Stimulated activated naive CD8-positive, alpha-beta T cell treated with anti-CD3 and anti-CD28 coated beads, Interleukin-15, Interleukin-2, amounts not matched to agents 100 U/mL and 50 U/mL, for 24 hours (primary cell): ENCODE measurements at regions not wholly inside any gene's neighbourhood (a gene's known extent, or its start where the extent isn't known, plus 50 kb on each side); places are given as distances from the start of the nearest gene placed in this dataset.
"Not testable (repeated sequence)": the region's sequence is repeated elsewhere in the genome, so short reads cannot be mapped to it uniquely, and the experiment has no call there.

Experiments
- ATAC-seq: fragments of 150-1000 bp; cut with Tn5 transposase; one replicate; pipeline ENCODE4 v1.10.0; 2021
- DNase-seq: peaks from one replicate; pipeline ENCODE4 v3.0.0; 2021

DNA sequence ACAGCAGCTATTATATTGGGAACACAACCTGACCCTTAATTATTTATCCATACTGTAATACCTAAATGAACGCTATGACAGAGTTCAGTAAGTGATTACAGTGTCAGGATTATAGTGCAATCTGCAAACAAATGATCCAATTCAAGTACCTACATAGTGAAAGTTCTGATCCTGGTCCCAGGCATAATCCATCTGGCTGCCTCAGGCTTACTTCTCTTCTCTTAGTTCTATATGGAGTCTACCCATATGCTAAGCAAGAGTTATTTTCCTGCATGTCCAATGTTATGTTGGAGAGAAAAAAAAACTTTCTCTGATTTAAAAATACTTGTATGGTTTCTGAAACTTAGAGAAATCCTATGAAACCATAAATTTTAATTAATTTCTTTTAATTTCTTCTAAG lies 1487.7 kb upstream of the SLC10A2 start:
- ATAC-seq, result no peak
- no peak for DNase-seq

- DNase-seq (no peak), ATAC-seq (no peak)
Observed at GRCh38 chr13:104553186-104553585, 1487.0 kb upstream of the SLC10A2 start.

GRCh38 chr13:104534847-104535246 lies 1468.6 kb upstream of the SLC10A2 start:
- DNase-seq (no peak), ATAC-seq (no peak)

DNA sequence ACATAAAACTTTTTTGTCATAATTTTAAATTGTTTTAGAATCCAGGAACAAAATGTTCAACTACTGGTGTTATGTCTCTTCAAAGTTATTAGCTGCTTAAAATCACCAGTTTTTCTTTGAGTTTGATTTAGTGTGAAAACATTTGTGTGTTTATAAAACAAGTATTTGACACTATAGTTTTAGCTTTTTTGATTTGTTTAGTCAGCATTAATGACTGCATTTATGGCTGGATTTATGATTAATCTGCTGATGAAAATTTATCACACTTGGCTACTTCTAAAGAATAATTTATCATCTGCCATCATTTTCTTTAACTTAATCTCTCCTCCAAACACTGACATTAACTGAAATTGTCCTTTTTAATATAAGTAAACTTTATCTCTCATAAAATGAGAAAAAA lies 1465.9 kb upstream of the SLC10A2 start:
- no peak for DNase-seq
- ATAC-seq, result no peak

GRCh38 chr13:104530741-104531140 lies 1464.5 kb upstream of the SLC10A2 start:
- no peak for ATAC-seq
- DNase-seq, result no peak

DNA sequence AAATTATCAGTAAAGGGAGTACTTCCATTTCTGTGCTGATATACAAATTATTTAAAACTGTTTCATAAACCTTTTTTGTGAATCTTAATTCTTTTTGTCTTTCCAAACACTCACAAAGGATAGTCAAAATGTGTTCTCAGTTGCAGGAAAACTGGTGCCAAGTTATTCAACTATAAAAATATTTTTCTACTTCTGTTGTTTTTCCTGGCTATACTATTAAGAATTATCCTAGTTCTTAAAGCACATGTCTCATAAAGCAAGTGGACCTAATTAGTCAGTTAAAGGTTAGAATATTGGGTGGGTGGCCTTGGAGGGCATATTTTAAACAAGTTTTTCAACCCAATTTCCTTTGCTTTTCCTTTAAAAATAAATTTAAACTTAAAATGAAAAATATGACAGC lies 1460.3 kb upstream of the SLC10A2 start:
- DNase-seq, result no peak
- no peak for ATAC-seq

GRCh38 chr13:104525467-104525866 lies 1459.2 kb upstream of the SLC10A2 start:
- DNase-seq, result no peak
- no peak for ATAC-seq

GRCh38 chr13:104522235-104523072 lies 1456.2 kb upstream of the SLC10A2 start:
- DNase-seq (no peak), ATAC-seq (no peak)

GRCh38 chr13:104510422-104510821 lies 1444.2 kb upstream of the SLC10A2 start:
- no peak for DNase-seq
- no peak for ATAC-seq

- not testable (repeated sequence) for ATAC-seq, DNase-seq
Observed at GRCh38 chr13:104493502-104493901, 1427.3 kb upstream of the SLC10A2 start.

DNA sequence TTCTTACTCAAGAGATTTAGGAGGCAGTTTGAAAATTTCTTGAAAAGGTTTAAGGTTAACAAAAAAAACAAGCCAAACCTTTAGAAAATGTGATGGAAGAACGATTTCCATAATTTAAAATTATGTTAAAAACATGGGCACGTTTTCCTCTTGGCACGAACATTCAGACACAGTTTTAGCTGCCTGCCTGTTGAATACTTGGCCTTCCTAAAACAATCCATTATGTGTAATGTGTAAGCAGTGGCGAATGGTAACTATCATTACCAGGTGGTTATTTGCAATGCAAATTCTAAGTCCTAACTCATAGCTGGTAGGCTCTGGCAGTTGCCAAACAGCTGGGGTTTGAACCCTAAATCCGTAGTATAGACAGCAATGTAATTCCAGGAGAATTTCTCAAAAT lies 1425.7 kb upstream of the SLC10A2 start:
- DNase-seq, result no peak
- no peak for ATAC-seq

- DNase-seq, result no peak
- no peak for ATAC-seq
Observed at GRCh38 chr13:104487006-104487405, 1420.8 kb upstream of the SLC10A2 start.

DNA sequence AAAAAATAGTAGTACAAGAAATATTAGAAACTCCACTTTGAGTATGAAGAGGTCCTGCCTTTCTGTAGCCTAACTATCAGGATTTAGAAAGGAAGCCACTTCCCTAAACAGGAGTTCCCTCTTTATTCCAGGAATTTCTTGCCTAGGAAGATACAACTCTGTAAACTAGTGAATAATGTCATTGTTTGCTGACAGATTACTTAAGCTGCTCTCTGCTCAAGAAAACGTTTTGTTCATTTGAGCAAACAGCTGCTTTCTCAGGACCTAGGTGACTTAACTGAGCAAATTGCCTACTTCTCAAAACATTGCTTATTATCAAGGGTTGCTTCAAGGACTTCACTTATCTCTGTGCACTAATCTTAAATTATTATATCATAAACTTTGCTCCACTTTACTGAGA lies 1419.4 kb upstream of the SLC10A2 start:
- no peak for ATAC-seq

DNA sequence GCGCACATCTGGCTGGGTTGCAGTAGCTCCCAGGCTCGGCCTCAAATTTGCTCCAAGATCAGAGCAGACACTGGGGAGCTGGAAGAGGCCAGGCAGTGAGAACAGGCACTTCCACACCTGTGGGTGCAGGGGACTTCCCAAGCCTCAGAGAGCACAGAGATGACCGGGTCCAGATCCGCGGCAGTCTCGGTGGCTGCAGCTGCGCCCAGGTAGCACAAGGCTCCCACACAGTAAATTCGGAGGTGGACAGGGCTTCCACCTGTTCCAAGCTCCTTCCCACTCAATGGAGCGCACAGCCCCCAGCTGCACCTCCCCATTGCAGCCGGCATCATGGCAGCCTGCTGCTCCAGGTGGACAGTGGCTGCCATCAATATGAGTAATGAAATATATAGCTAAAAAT lies 1417.4 kb upstream of the SLC10A2 start:
- ATAC-seq (no peak), DNase-seq (no peak)

More for the DNA sequence above, 1419.4 kb upstream of the SLC10A2 start:
- DNase-seq, result no peak

DNA sequence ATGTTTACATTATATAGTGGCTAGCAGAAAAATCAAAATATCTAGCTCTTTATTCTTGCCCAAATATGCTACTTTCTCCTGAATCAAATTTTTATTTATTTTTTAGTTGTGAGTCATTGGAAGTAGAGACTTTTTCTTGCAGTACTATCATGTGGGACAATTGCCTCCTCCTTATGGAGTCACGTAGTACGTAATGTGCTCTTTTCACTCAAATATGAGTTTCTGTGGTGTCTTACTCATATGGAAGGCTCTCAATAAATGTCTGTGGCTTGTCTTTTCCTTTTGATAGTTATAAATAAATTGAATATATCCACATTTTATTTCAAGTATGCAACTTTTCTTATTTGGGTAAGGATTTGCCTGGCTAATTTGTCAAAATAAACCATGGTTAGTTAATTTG lies 1411.0 kb upstream of the SLC10A2 start:
- DNase-seq, result no peak
- ATAC-seq, result no peak

DNA sequence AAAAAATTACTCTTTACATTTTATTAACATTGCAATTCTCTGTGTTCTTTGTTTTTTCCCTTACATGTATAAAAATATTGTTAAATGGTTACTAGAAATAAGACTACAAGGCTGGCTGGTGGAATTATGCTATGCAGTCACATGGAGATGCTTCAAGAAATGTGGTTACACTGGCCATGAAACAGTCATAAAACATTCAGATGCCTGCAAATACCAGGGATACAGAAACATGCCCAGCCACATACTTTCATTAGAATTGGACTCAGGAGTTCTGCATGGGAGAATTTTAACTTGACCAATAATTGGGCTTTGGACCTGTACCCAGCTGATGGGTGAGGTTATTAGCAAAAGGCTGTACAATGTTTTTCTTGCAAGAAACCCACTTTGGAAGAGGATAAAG lies 1407.7 kb upstream of the SLC10A2 start:
- DNase-seq, result no peak
- ATAC-seq, result no peak

DNA sequence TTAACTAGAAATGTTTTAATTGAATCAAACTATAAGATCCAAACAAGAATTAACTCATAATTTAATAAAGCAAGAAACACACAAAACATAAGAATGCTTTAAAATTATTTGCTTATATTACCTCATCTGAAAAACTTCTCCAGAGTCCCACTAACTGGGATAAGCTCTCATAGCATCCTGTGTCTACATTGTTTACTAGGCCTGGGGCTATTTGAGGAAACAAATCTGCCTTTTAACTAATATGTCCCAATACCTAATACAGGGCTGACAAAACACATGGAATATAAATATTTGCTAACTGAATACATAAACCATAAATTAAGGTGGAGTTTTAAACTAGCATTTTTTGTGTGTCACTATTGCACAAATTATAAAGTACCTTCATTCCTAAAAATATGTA lies 1399.8 kb upstream of the SLC10A2 start:
- ATAC-seq (no peak), DNase-seq (no peak)

- DNase-seq, result no peak
- ATAC-seq, result no peak
Observed at GRCh38 chr13:104461049-104461448, 1394.8 kb upstream of the SLC10A2 start.

DNA sequence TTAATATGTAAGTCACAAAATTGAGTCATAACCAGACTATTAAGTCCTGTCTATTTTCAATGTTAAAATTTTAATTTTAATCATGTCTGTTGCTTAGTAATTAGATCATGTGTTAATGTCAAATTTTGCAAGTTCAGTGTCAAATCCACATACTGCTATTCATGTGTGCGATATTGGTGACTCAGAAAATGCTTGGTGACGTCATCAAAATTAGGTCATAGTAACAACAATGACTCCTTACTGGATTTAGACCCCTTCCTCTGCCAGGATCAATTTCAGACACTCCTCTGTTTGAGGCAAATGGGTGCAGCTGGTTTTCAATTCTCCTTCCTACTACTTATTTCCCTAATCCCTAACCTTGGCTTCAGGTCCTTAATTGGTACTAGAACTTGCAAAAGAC lies 1394.3 kb upstream of the SLC10A2 start:
- DNase-seq (no peak), ATAC-seq (no peak)

GRCh38 chr13:104450006-104450405 lies 1383.8 kb upstream of the SLC10A2 start:
- DNase-seq (no peak), ATAC-seq (no peak)

DNA sequence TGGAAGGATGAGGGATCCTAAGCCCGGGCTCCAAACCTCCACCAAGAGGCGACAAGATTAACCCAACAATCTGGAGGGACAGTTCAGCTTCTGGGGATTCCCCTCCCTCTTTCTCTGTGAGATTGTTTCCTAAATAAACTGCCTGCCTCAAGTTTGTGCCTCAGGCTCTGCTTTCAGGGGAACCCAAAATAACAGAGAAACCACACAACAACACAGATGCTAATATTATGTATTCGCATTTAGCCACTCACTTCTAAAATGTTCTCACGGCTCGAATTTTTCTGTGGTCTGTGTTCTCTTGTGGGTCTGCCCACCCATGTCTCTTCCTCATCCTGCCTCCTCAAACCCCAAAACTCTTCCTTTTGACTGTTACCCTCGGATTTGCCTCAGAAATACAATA lies 1381.1 kb upstream of the SLC10A2 start:
- DNase-seq (no peak), ATAC-seq (no peak)

DNA sequence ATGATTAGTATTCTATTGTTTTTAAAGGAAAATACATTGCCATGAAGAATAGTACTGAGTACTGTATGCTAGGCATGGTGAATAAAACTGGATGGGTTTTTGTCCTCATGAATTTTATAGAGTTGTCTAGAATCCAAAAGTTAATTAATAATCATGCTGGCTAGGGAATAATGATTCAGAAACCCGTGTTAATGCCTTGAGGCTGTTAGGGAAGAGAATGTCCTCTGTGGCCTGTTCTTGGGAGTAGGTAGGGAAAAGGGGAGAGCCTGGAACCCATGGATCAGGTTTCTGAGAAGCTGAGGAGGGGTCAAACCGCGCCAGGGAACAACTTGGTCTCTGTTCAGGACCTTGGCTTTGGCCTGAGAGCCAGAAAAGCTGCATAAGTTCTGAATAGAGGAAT lies 1376.3 kb upstream of the SLC10A2 start:
- ATAC-seq (no peak), DNase-seq (no peak)

- DNase-seq (no peak), ATAC-seq (no peak)
Observed at GRCh38 chr13:104436555-104436954, 1370.3 kb upstream of the SLC10A2 start.

- no peak for DNase-seq
Observed at GRCh38 chr13:104431895-104432294, 1365.7 kb upstream of the SLC10A2 start.

More at GRCh38 chr13:104431895-104432294, 1365.7 kb upstream of the SLC10A2 start:
- no peak for ATAC-seq
